ENCODE measurements at regions not wholly inside any gene's neighbourhood (a gene's known extent, or its start where the extent isn't known, plus 50 kb on each side); places are given as distances from the start of the nearest gene placed in this dataset.
"Not testable (repeated sequence)": the region's sequence is repeated elsewhere in the genome, so short reads cannot be mapped to it uniquely, and the experiment has no call there.

GRCh38 chr6:19608546-19608945, 228.6 kb upstream of the ID4 start:
- H3K9me3 ChIP-seq (ENCODE audit: control insufficient read depth, low read length), result no peaks in the 10 kb centered on the region
- H3K9ac ChIP-seq, result no peak overlapping the region
- no peak for TF ChIP-seq CTCF (IDR thresholded peaks at IDR 0.05)
- no peak overlapping the region for H2AFZ ChIP-seq
- no peaks in the 10 kb centered on the region for H3K36me3 ChIP-seq (ENCODE audit: control insufficient read depth, insufficient read depth, low read length)
- H3K79me2 ChIP-seq, result no peaks in the 10 kb centered on the region
- H3K4me3 ChIP-seq (ENCODE audit: low read depth, low read length), result no peak overlapping the region
- no peak overlapping the region for H3K27ac ChIP-seq
- H3K27me3 ChIP-seq (ENCODE audit: control insufficient read depth, insufficient read depth, low read length), result no peaks in the 10 kb centered on the region
- H3K4me1 ChIP-seq, result no peaks in the 10 kb centered on the region
- H3K4me2 ChIP-seq (ENCODE audit: low read length), result no peak overlapping the region

DNA sequence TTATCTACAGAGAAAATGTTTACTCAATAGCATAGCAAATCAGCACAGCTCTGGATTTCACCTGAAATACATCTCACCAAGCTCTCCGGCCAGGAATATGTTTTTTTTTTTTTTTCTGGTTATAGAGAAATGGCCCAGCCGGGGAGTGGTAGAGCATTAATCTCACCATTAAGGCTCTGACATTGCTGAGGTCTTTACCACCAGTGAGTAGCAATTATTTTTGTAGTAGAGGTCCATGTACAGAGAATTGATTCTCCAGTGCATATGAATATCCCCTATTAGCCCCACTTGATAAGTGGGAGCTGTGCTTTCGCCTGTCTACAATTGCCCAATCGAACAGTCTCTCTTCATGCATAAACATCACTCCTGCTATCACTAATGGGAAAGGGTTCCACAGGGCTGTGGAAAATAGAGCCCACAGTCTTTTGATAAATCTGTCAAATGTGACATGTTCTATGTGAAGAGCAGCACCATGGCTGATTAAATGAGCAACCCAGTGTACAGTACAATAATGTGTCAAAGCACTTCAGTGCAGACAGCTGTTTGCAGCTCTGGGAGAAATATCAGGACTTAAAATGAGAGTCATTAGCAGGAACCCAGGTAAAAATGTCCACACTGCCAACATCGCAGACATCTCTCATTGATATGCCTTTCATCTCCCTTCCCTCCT, 227.1 kb upstream of the ID4 start:
- Histone ChIP-seq H3K27me3 (ENCODE audit: control insufficient read depth, insufficient read depth, low read length) (no peaks in the 10 kb centered on the region), H3K4me1 (no peaks in the 10 kb centered on the region), H2AFZ (no peak overlapping the region), H3K9ac (no peak overlapping the region), H3K9me3 (ENCODE audit: control insufficient read depth, low read length) (no peaks in the 10 kb centered on the region), H3K79me2 (no peaks in the 10 kb centered on the region), H3K36me3 (ENCODE audit: control insufficient read depth, insufficient read depth, low read length) (no peaks in the 10 kb centered on the region), H3K4me2 (ENCODE audit: low read length) (no peak overlapping the region), H3K4me3 (ENCODE audit: low read depth, low read length) (no peak overlapping the region), H3K27ac (no peak overlapping the region)
- no peak for TF ChIP-seq CTCF (IDR thresholded peaks at IDR 0.05)

DNA sequence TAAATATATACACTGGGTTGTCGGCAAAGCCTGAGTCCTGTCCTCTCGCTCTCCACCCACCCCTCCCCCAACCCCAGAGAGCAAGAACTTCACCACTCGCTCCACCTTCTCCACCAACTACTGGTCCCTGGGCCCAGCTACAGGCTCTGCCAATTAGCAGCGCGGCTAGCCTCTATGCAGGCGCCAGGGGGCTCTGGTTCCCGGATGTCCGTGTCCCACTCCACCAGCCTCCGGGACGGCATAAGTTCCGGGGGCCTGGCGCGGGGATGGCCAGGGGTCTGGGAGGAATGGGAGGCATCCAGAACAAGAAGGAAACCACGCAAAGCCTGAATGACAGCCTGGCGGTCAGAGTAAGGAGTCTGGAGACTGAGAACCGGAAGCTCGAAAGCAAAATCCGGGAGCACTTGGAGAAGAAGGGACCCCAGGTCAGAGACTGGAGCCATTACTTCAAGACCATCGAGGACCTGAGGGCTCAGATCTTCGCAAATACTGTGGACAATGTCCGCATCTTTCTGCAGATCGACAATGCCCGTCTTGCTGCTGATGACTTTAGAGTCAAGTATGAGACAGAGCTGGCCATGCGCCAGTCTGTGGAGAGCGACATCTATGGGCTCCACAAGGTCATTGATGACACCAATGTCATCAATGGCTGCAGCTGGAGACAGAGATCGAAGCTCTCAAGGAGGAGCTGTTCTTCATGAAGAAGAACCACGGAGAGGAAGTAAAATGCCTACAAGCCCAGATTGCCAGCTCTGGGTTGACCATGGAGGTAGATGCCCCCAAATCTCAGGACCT, 224.3 kb upstream of the ID4 start:
- not testable (repeated sequence) for H3K27ac ChIP-seq; H2AFZ ChIP-seq; H3K9ac ChIP-seq; H3K4me1 ChIP-seq; H3K4me2 ChIP-seq (ENCODE audit: low read length); H3K4me3 ChIP-seq (ENCODE audit: low read depth, low read length); H3K9me3 ChIP-seq (ENCODE audit: control insufficient read depth, low read length); H3K36me3 ChIP-seq (ENCODE audit: control insufficient read depth, insufficient read depth, low read length); H3K79me2 ChIP-seq; H3K27me3 ChIP-seq (ENCODE audit: control insufficient read depth, insufficient read depth, low read length)

- no peak overlapping the region for H3K9ac ChIP-seq
- H2AFZ ChIP-seq, result no peak overlapping the region
- H3K27ac ChIP-seq, result no peak overlapping the region
- no peak for TF ChIP-seq CTCF (IDR thresholded peaks at IDR 0.05)
- no peaks in the 10 kb centered on the region for H3K27me3 ChIP-seq (ENCODE audit: control insufficient read depth, insufficient read depth, low read length)
- H3K4me2 ChIP-seq (ENCODE audit: low read length), result no peak overlapping the region
- H3K79me2 ChIP-seq, result no peaks in the 10 kb centered on the region
- H3K36me3 ChIP-seq (ENCODE audit: control insufficient read depth, insufficient read depth, low read length), result no peaks in the 10 kb centered on the region
- no peaks in the 10 kb centered on the region for H3K4me1 ChIP-seq
- no peak overlapping the region for H3K4me3 ChIP-seq (ENCODE audit: low read depth, low read length)
- no peaks in the 10 kb centered on the region for H3K9me3 ChIP-seq (ENCODE audit: control insufficient read depth, low read length)
Measured at GRCh38 chr6:19613678-19614077, 223.5 kb upstream of the ID4 start.

GRCh38 chr6:19616022-19616421, 221.1 kb upstream of the ID4 start:
- Histone ChIP-seq H3K4me2 (ENCODE audit: low read length) (no peak overlapping the region), H3K79me2 (no peaks in the 10 kb centered on the region), H2AFZ (no peak overlapping the region), H3K4me1 (no peaks in the 10 kb centered on the region), H3K27ac (no peak overlapping the region), H3K9me3 (ENCODE audit: control insufficient read depth, low read length) (no peaks in the 10 kb centered on the region), H3K36me3 (ENCODE audit: control insufficient read depth, insufficient read depth, low read length) (no peaks in the 10 kb centered on the region), H3K4me3 (ENCODE audit: low read depth, low read length) (no peak overlapping the region), H3K9ac (no peak overlapping the region), H3K27me3 (ENCODE audit: control insufficient read depth, insufficient read depth, low read length) (no peaks in the 10 kb centered on the region)
- TF ChIP-seq CTCF (IDR thresholded peaks at IDR 0.05), result no peak

Measured in parathyroid adenoma (tissue), 2 donors.